ENCODE measurements at regions not wholly inside any gene's neighbourhood (a gene's known extent, or its start where the extent isn't known, plus 50 kb on each side); places are given as distances from the start of the nearest gene placed in this dataset.

GRCh38 chr2:176830362-176830761, 382.2 kb upstream of the HNRNPA3 start:
- Histone ChIP-seq H3K36me3 (ENCODE audit: insufficient read depth) (no peaks in the 10 kb centered on the region), H3K4me3 (ENCODE audit: low read depth, low read length) (no peak overlapping the region), H3K27ac (ENCODE audit: low read depth) (no peak overlapping the region), H3K4me1 (ENCODE audit: insufficient read depth) (no peaks in the 10 kb centered on the region)
- WGBS: 45% methylated on average over 3 of the region's 3 CpGs
- DNase-seq (ENCODE audit: extremely low spot score): no peak

GRCh38 chr2:176832086-176832485, 380.5 kb upstream of the HNRNPA3 start:
- 83% methylated on average over 6 of the region's 6 CpGs for WGBS
- H3K36me3 ChIP-seq (ENCODE audit: insufficient read depth): no peaks in the 10 kb centered on the region
- no peak overlapping the region for H3K27ac ChIP-seq (ENCODE audit: low read depth)
- H3K4me3 ChIP-seq (ENCODE audit: low read depth, low read length): no peak overlapping the region
- no peak for DNase-seq (ENCODE audit: extremely low spot score)
- H3K4me1 ChIP-seq (ENCODE audit: insufficient read depth): no peaks in the 10 kb centered on the region

DNA sequence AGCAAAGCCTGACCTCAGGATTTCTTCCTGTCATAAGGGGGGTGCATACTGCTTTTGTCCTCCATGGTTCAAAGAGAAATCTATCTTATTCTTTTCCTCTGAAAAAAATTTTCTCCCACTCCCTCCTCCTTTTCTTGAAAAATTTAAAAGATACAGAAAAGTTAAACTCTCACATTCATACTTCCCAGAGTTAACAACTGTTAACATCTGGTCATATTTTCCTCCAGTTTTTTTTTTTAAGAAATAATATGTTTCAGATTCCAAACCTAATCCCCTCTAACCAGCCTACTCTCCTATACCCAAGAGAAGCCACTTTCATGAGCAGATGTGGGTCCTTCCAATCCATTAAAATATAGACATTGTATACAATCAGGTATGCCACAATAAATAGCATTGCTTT, 378.9 kb upstream of the HNRNPA3 start:
- no peaks in the 10 kb centered on the region for H3K4me1 ChIP-seq (ENCODE audit: insufficient read depth)
- no peak overlapping the region for H3K4me3 ChIP-seq (ENCODE audit: low read depth, low read length)
- no peak overlapping the region for H3K27ac ChIP-seq (ENCODE audit: low read depth)
- H3K36me3 ChIP-seq (ENCODE audit: insufficient read depth): no peaks in the 10 kb centered on the region
- DNase-seq (ENCODE audit: extremely low spot score): no peak

DNA sequence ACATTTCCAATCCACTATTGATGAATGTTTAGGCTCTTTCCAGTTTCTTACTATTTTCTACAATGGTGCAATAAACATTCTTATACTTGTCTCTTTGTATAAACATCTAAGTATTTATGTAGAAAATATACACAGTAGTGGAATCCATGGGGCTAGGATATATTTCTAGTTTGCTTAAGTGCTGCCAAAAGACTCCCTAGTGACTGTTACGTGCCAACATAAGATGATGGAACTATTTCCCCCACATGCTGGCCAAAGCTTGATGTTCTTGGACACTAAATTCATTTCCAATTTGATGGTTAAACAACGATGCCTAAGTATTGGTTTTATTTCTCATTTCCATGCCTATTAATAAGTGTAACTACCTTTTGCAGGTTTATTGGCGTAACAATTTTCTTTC, 378.4 kb upstream of the HNRNPA3 start:
- Histone ChIP-seq H3K4me1 (ENCODE audit: insufficient read depth) (no peaks in the 10 kb centered on the region), H3K4me3 (ENCODE audit: low read depth, low read length) (no peak overlapping the region), H3K27ac (ENCODE audit: low read depth) (no peak overlapping the region), H3K36me3 (ENCODE audit: insufficient read depth) (no peaks in the 10 kb centered on the region)
- WGBS: 61% methylated on average over 3 of the region's 3 CpGs
- DNase-seq (ENCODE audit: extremely low spot score): no peak

- H3K27ac ChIP-seq (ENCODE audit: low read depth): no peak overlapping the region
- H3K4me1 ChIP-seq (ENCODE audit: insufficient read depth): no peaks in the 10 kb centered on the region
- H3K4me3 ChIP-seq (ENCODE audit: low read depth, low read length): no peak overlapping the region
- DNase-seq (ENCODE audit: extremely low spot score): no peak
- H3K36me3 ChIP-seq (ENCODE audit: insufficient read depth): no peaks in the 10 kb centered on the region
Measured at GRCh38 chr2:176843208-176843607, 369.4 kb upstream of the HNRNPA3 start.

DNA sequence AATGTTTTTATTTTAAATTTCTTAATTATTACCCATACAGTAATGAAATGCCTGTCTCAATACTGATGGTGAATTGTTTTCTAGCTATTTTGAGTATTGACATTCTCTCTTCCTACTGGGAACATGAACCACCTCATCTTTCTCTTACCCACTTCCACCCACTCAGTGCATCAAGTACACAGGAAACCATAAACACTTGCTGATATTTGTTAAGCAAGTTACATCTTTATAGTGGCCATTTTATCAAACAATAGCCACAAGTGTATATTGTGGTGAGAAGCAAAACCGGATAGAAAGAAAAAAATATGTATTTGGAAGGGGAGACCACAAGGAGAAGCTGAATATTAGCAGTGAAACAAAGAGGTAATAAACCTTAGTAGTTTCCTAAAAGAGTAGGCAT, 368.1 kb upstream of the HNRNPA3 start:
- Histone ChIP-seq H3K4me3 (ENCODE audit: low read depth, low read length) (no peak overlapping the region), H3K4me1 (ENCODE audit: insufficient read depth) (no peaks in the 10 kb centered on the region), H3K36me3 (ENCODE audit: insufficient read depth) (no peaks in the 10 kb centered on the region), H3K27ac (ENCODE audit: low read depth) (no peak overlapping the region)
- DNase-seq (ENCODE audit: extremely low spot score): no peak
- 63% methylated on average over 1 of the region's 1 CpG for WGBS

DNA sequence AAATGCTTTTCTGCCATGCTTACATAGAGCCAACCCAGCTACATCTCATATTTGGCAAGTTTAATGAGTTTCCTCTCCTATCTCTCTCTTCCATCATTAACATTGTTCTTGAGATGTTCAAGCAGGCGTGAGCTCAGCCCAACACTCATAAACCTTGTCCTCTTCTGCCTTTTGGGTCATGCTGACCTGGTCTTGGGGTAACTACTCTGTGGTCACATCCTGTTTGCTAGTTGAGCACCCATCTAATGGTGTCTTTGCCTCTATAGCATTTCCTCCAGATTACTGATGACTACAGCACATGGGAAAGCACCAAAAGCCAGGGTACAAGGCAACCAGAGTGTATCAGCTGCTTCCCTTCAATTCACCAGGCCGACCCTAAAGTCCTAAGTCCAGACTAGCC, 366.9 kb upstream of the HNRNPA3 start:
- Histone ChIP-seq H3K36me3 (ENCODE audit: insufficient read depth) (no peaks in the 10 kb centered on the region), H3K4me3 (ENCODE audit: low read depth, low read length) (no peak overlapping the region), H3K4me1 (ENCODE audit: insufficient read depth) (no peaks in the 10 kb centered on the region), H3K27ac (ENCODE audit: low read depth) (no peak overlapping the region)
- no peak for DNase-seq (ENCODE audit: extremely low spot score)
- 67% methylated on average over 2 of the region's 2 CpGs for WGBS

- no peak overlapping the region for H3K27ac ChIP-seq (ENCODE audit: low read depth)
- no peak for DNase-seq (ENCODE audit: extremely low spot score)
- 87% methylated on average over 4 of the region's 4 CpGs for WGBS
- H3K36me3 ChIP-seq (ENCODE audit: insufficient read depth): no peaks in the 10 kb centered on the region
- H3K4me1 ChIP-seq (ENCODE audit: insufficient read depth): no peaks in the 10 kb centered on the region
- H3K4me3 ChIP-seq (ENCODE audit: low read depth, low read length): no peak overlapping the region
Measured at GRCh38 chr2:176847575-176847974, 365.0 kb upstream of the HNRNPA3 start.

- no peaks in the 10 kb centered on the region for H3K4me1 ChIP-seq (ENCODE audit: insufficient read depth)
- no peak overlapping the region for H3K27ac ChIP-seq (ENCODE audit: low read depth)
- DNase-seq (ENCODE audit: extremely low spot score): no peak
- no peaks in the 10 kb centered on the region for H3K36me3 ChIP-seq (ENCODE audit: insufficient read depth)
- no peak overlapping the region for H3K4me3 ChIP-seq (ENCODE audit: low read depth, low read length)
- 50% methylated on average over 8 of the region's 8 CpGs for WGBS
Measured at GRCh38 chr2:176848844-176849243, 363.8 kb upstream of the HNRNPA3 start.

DNA sequence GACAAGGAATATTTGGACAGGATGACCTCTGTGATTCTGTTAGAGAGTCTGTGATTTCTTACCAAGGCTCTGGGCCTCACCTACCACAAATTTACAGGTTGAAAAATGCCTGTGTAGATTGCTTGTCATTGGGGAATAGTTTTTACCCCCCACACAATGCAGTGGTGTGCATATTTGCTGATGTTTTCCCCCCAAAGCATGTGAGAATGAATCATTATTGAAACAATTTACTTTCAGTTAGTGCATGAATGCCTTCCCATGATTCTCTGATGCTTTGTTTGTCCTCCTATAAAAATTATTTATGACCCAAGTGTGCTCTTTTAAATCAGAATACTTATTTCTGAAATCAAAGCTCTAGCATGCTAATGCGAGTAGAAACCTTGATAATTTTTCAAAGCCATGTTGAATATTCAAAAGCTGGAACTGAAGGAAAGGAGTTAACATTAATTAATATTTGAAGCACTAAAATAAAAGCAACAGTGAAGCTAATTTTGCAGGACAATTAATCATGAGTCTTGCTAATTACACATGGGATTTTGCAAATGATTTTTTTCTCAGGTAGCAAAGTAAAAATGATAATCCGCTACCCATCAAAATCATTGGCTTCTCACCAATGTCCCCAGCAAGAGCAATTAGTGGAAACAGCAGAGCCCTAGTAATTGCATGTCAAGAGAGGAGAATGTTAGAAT, 361.2 kb upstream of the HNRNPA3 start:
- H3K4me1 ChIP-seq (ENCODE audit: insufficient read depth): no peaks in the 10 kb centered on the region
- no peaks in the 10 kb centered on the region for H3K36me3 ChIP-seq (ENCODE audit: insufficient read depth)
- H3K4me3 ChIP-seq (ENCODE audit: low read depth, low read length): no peak overlapping the region
- 83% methylated on average over 2 of the region's 2 CpGs for WGBS
- DNase-seq (ENCODE audit: extremely low spot score): no peak
- H3K27ac ChIP-seq (ENCODE audit: low read depth): no peak overlapping the region

DNA sequence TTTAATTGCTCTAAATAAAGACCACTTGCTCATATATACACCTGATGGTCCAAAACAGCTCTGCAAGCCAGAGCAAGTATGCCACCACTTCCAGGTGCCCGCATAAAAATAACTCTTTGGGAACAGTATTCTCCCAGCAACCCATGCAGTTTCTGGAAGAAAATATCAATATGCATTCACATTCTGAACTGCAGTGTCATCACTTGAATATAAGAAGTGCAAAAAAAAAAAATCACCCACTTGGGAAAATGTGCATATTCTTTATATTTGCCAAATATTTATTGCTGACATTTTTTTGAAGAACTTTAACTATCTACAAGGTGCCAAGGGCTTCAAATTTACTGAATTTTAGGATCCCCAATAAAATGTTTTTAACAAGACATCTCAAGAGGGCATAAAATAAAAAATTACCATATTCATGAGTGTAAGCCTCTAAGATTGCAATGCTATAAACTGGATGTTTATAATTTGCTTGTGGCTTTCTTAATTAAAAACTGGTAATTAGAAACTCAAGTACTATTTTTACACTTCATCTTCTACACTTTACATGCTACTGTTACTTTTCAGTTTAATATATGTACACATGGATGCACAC, 360.6 kb upstream of the HNRNPA3 start:
- H3K36me3 ChIP-seq (ENCODE audit: insufficient read depth): no peaks in the 10 kb centered on the region
- WGBS: 91% methylated on average over 1 of the region's 1 CpG
- H3K27ac ChIP-seq (ENCODE audit: low read depth): no peak overlapping the region
- no peak for DNase-seq (ENCODE audit: extremely low spot score)
- H3K4me1 ChIP-seq (ENCODE audit: insufficient read depth): no peaks in the 10 kb centered on the region
- H3K4me3 ChIP-seq (ENCODE audit: low read depth, low read length): no peak overlapping the region

DNA sequence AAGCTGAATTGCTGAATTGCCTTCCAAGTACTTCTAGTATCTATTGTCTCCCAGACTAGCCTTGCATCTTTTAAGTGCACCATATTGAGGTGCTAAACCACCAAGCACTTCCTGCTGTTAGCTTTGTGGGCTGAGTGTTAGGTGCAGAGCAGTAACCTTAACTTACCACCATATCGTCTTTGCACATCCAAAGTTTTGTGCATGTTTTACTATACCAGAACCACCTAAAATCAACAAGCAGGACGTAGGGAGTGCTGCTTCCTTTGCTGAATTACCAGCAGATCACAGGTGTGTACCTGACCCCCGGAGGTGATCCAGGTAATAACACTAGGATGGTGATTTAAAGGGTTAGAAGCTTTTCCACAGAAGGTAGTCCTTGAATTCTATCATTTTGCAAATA, 359.9 kb upstream of the HNRNPA3 start:
- no peak for DNase-seq (ENCODE audit: extremely low spot score)
- Histone ChIP-seq H3K4me1 (ENCODE audit: insufficient read depth) (no peaks in the 10 kb centered on the region), H3K36me3 (ENCODE audit: insufficient read depth) (no peaks in the 10 kb centered on the region), H3K27ac (ENCODE audit: low read depth) (no peak overlapping the region), H3K4me3 (ENCODE audit: low read depth, low read length) (no peak overlapping the region)
- WGBS: 43% methylated on average over 3 of the region's 3 CpGs

- DNase-seq (ENCODE audit: extremely low spot score): no peak
- Histone ChIP-seq H3K4me3 (ENCODE audit: low read depth, low read length) (no peak overlapping the region), H3K27ac (ENCODE audit: low read depth) (no peak overlapping the region), H3K36me3 (ENCODE audit: insufficient read depth) (no peaks in the 10 kb centered on the region), H3K4me1 (ENCODE audit: insufficient read depth) (no peaks in the 10 kb centered on the region)
- 35% methylated on average over 1 of the region's 1 CpG for WGBS
Measured at GRCh38 chr2:176854062-176854461, 358.5 kb upstream of the HNRNPA3 start.

DNA sequence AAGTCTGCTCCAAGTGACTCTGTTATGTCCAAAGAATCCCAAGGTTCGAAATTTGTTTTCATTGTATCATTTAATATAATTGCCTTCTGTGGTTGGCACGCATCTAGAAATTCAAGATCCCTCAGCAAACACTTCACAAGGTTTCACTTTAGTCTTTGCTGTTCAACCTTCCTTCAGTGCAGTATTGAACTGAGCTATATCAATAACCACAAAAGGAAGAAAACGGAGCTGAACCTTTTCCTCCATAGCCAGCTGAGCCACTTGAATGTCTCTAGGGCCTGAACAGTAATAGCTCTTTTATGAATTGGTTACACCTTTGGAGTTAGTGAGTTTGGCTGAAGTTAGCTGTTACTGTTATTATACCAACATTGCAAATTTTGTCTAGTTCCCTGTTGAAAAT, 357.7 kb upstream of the HNRNPA3 start:
- WGBS: 69% methylated on average over 3 of the region's 3 CpGs
- Histone ChIP-seq H3K4me3 (ENCODE audit: low read depth, low read length) (no peak overlapping the region), H3K27ac (ENCODE audit: low read depth) (no peak overlapping the region), H3K36me3 (ENCODE audit: insufficient read depth) (no peaks in the 10 kb centered on the region), H3K4me1 (ENCODE audit: insufficient read depth) (no peaks in the 10 kb centered on the region)
- no peak for DNase-seq (ENCODE audit: extremely low spot score)

DNA sequence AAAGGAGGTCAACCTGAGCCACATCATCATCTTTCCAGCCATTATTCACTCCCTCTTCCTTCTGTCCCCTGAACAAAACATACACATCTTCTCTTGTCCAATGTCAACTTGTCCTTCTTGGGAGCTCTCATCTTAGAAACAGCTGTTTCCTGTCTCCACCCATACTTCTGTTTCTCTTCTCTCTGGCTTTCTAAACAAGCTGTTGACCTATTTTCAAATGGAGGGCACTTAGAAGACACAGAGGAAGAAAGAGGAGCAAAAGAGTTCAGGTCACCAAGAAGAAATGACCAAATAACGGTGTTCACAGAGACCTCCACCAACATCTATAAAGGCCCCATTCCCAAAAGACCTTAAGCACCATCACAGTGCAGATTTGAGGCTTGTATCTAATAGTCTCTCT, 355.9 kb upstream of the HNRNPA3 start:
- Histone ChIP-seq H3K36me3 (ENCODE audit: insufficient read depth) (no peaks in the 10 kb centered on the region), H3K4me3 (ENCODE audit: low read depth, low read length) (no peak overlapping the region), H3K27ac (ENCODE audit: low read depth) (no peak overlapping the region), H3K4me1 (ENCODE audit: insufficient read depth) (no peaks in the 10 kb centered on the region)
- no peak for DNase-seq (ENCODE audit: extremely low spot score)
- WGBS: 61% methylated on average over 1 of the region's 1 CpG

All from urinary bladder (tissue), 3 donors.